ENCODE measurements at regions not wholly inside any gene's neighbourhood (a gene's known extent, or its start where the extent isn't known, plus 50 kb on each side); places are given as distances from the start of the nearest gene placed in this dataset.

DNA sequence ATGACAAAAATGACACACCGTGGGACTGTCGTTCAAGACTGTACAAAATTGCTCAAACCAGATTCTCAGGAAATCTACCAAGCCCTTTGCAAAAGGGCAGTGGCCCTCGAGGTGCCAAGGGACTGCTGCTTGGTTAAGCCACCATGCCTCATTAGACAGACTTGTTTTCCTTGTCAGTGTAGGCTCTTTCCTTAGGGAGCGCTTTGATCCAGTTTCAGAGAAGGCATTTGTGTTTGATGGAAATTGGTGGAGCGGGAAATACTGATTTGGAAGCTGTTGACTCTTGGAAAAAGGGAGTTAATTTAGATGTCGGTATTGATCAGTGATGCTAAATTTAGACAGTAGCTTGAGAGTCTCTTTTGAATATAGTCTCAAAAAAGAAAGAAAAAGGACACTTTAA, 304.3 kb upstream of the UMPS start:
- no peak for TF ChIP-seq POLR2A (IDR thresholded peaks at IDR 0.05)
- TF ChIP-seq, protein P1, sequence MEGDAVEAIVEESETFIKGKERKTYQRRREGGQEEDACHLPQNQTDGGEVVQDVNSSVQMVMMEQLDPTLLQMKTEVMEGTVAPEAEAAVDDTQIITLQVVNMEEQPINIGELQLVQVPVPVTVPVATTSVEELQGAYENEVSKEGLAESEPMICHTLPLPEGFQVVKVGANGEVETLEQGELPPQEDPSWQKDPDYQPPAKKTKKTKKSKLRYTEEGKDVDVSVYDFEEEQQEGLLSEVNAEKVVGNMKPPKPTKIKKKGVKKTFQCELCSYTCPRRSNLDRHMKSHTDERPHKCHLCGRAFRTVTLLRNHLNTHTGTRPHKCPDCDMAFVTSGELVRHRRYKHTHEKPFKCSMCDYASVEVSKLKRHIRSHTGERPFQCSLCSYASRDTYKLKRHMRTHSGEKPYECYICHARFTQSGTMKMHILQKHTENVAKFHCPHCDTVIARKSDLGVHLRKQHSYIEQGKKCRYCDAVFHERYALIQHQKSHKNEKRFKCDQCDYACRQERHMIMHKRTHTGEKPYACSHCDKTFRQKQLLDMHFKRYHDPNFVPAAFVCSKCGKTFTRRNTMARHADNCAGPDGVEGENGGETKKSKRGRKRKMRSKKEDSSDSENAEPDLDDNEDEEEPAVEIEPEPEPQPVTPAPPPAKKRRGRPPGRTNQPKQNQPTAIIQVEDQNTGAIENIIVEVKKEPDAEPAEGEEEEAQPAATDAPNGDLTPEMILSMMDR (IDR thresholded peaks at IDR 0.05) = no peak
- no peak for TF ChIP-seq POLR2AphosphoS5 (IDR thresholded peaks at IDR 0.05)
